Common myeloid progenitor, CD34-positive (primary cell): ENCODE measurements at regions not wholly inside any gene's neighbourhood (a gene's known extent, or its start where the extent isn't known, plus 50 kb on each side); places are given as distances from the start of the nearest gene placed in this dataset.

Experiments
- CTCF ChIA-PET: fragments of 350-600 bp; sonication (Branson Sonifier 250); formaldehyde crosslinking; loops from one replicate; lab custom pipeline; 2021; ENCODE audit warnings: antibody characterized with exemption; lab: Charles Lee
- POLR2A ChIA-PET: fragments of 350-600 bp; sonication (Branson Sonifier 250); formaldehyde crosslinking; loops from one replicate; lab custom pipeline; 2021; ENCODE audit warnings: antibody characterized with exemption; lab: Charles Lee
- DNase-seq, 3 donors: peaks; one replicate each; pipeline versions ENCODE4 v3.0.0 to v3.0.0-alpha.2; 2013
- H3K27ac ChIP-seq, 2 experiments: 1 replicate in 1 of 2; 2 replicates in 1 of 2; pipeline ENCODE4 v1.7.0; 2013; ENCODE audit warnings: inconsistent platforms in 2 of 2, low read length in 2 of 2, mild to moderate bottlenecking in 2 of 2, low read depth in 1 of 2, moderate library complexity in 1 of 2; ENCODE audit not compliant: severe bottlenecking in 2 of 2, insufficient read depth in 1 of 2, poor library complexity in 1 of 2
- H3K27me3 ChIP-seq, 5 experiments: replicated peaks in 2 of 5; 1 replicate in 3 of 5; 2 replicates in 2 of 5; pipeline versions ENCODE4 v1.6.1 to v1.7.0; 2013; ENCODE audit warnings: low read length in 4 of 5, mild to moderate bottlenecking in 2 of 5, moderate library complexity in 2 of 5, inconsistent platforms in 1 of 5; ENCODE audit not compliant: insufficient read depth in 5 of 5, control insufficient read depth in 4 of 5
- H3K36me3 ChIP-seq, 4 experiments: 1 replicate in 2 of 4; 2 replicates in 2 of 4; pipeline versions ENCODE4 v1.6.1 to v1.7.0; 2013; ENCODE audit warnings: low read length in 3 of 4, control low read depth in 1 of 4, mild to moderate bottlenecking in 1 of 4; ENCODE audit not compliant: control insufficient read depth in 4 of 4, insufficient read depth in 4 of 4
- H3K4me1 ChIP-seq, 4 experiments: 1 replicate in 3 of 4; 2 replicates in 1 of 4; pipeline versions ENCODE4 v1.6.1 to v1.7.1; 2013; ENCODE audit warnings: low read length in 3 of 4, mild to moderate bottlenecking in 3 of 4, control low read depth in 1 of 4, inconsistent platforms in 1 of 4, moderate library complexity in 1 of 4; ENCODE audit not compliant: control insufficient read depth in 4 of 4, insufficient read depth in 4 of 4; ENCODE audit errors: control extremely low read depth in 1 of 4
- H3K4me3 ChIP-seq, 7 experiments: 1 replicate in 4 of 7; 2 replicates in 3 of 7; pipeline versions ENCODE4 v1.5.1 to v1.7.0; 2013; ENCODE audit warnings: mild to moderate bottlenecking in 7 of 7, low read length in 6 of 7, moderate library complexity in 6 of 7, inconsistent platforms in 2 of 7, low read depth in 2 of 7, control low read depth in 1 of 7; ENCODE audit not compliant: insufficient read depth in 4 of 7, control insufficient read depth in 1 of 7; ENCODE audit errors: extremely low read depth in 1 of 7
- H3K9me3 ChIP-seq, 5 experiments: 1 replicate in 4 of 5; 2 replicates in 1 of 5; pipeline versions ENCODE4 v1.6.1 to v1.7.1; 2013; ENCODE audit warnings: low read length in 4 of 5, mild to moderate bottlenecking in 2 of 5, inconsistent platforms in 1 of 5, low read depth in 1 of 5, moderate library complexity in 1 of 5; ENCODE audit not compliant: control insufficient read depth in 4 of 5, insufficient read depth in 2 of 5; ENCODE audit errors: control extremely low read depth in 1 of 5
- whole genome bisulfite sequencing: methylation state at CpG from one replicate; pipeline ENCODE4 v1.1.5; 2013; ENCODE audit not compliant: insufficient coverage; 5-methylcytosine and 5-hydroxymethylcytosine counted together

GRCh38 chr22:22776121-22776520 lies 111.5 kb upstream of the IGLL5 start:
- POLR2A ChIA-PET, result no interaction called here
- DNase-seq, result no peak
- H3K27ac ChIP-seq, result no peak overlapping the region
- H3K4me3 ChIP-seq, result no peak overlapping the region
- CTCF ChIA-PET, result interaction anchor here (1.0 to 1.9 kb wide), 3 partner anchors 11 to 179 kb away, joined by 4 to 7 read pairs (median 4); no protein-coding TSS in a partner anchor
- no peaks in the 10 kb centered on the region for H3K9me3 ChIP-seq
- no peaks in the 10 kb centered on the region for H3K36me3 ChIP-seq
- H3K27me3 ChIP-seq, result no peaks in the 10 kb centered on the region
- no CpG with 5 or more reads among the region's 3 CpGs for WGBS
- H3K4me1 ChIP-seq, result no peaks in the 10 kb centered on the region

- no peaks in the 10 kb centered on the region for H3K27me3 ChIP-seq
- no peaks in the 10 kb centered on the region for H3K9me3 ChIP-seq
- no peaks in the 10 kb centered on the region for H3K4me1 ChIP-seq
- H3K4me3 ChIP-seq, result no peak overlapping the region
- WGBS, result 92% methylated on average over 2 of the region's 4 CpGs
- ChIA-PET CTCF (interaction anchor here (1.5 to 1.6 kb wide), 2 partner anchors 9 to 10 kb away, joined by 3 to 6 read pairs; no protein-coding TSS in a partner anchor), POLR2A (no interaction called here)
- H3K27ac ChIP-seq, result no peak overlapping the region
- no peak for DNase-seq
- H3K36me3 ChIP-seq, result no peaks in the 10 kb centered on the region
These were observed 108.4 kb upstream of the IGLL5 start for GRCh38 chr22:22779213-22779612.

- no peak for DNase-seq
- no peaks in the 10 kb centered on the region for H3K9me3 ChIP-seq
- ChIA-PET POLR2A (no interaction called here), CTCF (interaction anchor here (1.0 to 8.1 kb wide), 3 partner anchors 30 to 175 kb away, joined by 3 to 49 read pairs (median 3); no protein-coding TSS in a partner anchor)
- H3K4me3 ChIP-seq, result no peak overlapping the region
- H3K27ac ChIP-seq, result no peak overlapping the region
- H3K27me3 ChIP-seq, result no peaks in the 10 kb centered on the region
- H3K4me1 ChIP-seq, result no peaks in the 10 kb centered on the region
- no peaks in the 10 kb centered on the region for H3K36me3 ChIP-seq
- WGBS, result 94% methylated on average over 2 of the region's 3 CpGs
These were observed 104.0 kb upstream of the IGLL5 start for GRCh38 chr22:22783575-22783974.

- Histone ChIP-seq H3K27ac (no peak overlapping the region), H3K4me3 (no peak overlapping the region), H3K36me3 (no peaks in the 10 kb centered on the region), H3K4me1 (no peaks in the 10 kb centered on the region), H3K27me3 (no peaks in the 10 kb centered on the region), H3K9me3 (no peaks in the 10 kb centered on the region)
- POLR2A ChIA-PET, result no interaction called here
- 97% methylated on average over 3 of the region's 3 CpGs for WGBS
- DNase-seq, result no peak
- CTCF ChIA-PET, result interaction anchor here (0.7 to 8.1 kb wide), 4 partner anchors 31 to 174 kb away, joined by 3 to 49 read pairs (median 3); no protein-coding TSS in a partner anchor
These were observed 103.2 kb upstream of the IGLL5 start for GRCh38 chr22:22784249-22785039.

GRCh38 chr22:22785316-22786065 lies 102.1 kb upstream of the IGLL5 start:
- 97% methylated on average over 7 of the region's 13 CpGs for WGBS
- CTCF ChIA-PET, result interaction anchor here (1.9 to 8.1 kb wide), 4 partner anchors 9 to 158 kb away, joined by 5 to 49 read pairs (median 12); no protein-coding TSS in a partner anchor
- H3K27ac ChIP-seq, result no peak overlapping the region

GRCh38 chr22:22786301-22787115 lies 101.1 kb upstream of the IGLL5 start:
- peaks cover 0 to 1% (median 0%) of the 10 kb centered on the region in 4 experiments for H3K4me1 ChIP-seq
- no peaks in the 10 kb centered on the region for H3K36me3 ChIP-seq
- 98% methylated on average over 13 of the region's 18 CpGs for WGBS
- ChIA-PET POLR2A (no interaction called here), CTCF (interaction anchor here (0.9 to 8.1 kb wide), 13 partner anchors 8 to 168 kb away, joined by 3 to 49 read pairs (median 5); no protein-coding TSS in a partner anchor)
- no peak for DNase-seq
- no peak overlapping the region for H3K4me3 ChIP-seq
- H3K27ac ChIP-seq, result no peak overlapping the region
- no peaks in the 10 kb centered on the region for H3K9me3 ChIP-seq
- H3K27me3 ChIP-seq, result no peaks in the 10 kb centered on the region

More at GRCh38 chr22:22785316-22786065, 102.1 kb upstream of the IGLL5 start:
- Histone ChIP-seq H3K4me3 (no peak overlapping the region), H3K9me3 (no peaks in the 10 kb centered on the region), H3K36me3 (no peaks in the 10 kb centered on the region), H3K4me1 (no peaks in the 10 kb centered on the region), H3K27me3 (no peaks in the 10 kb centered on the region)
- POLR2A ChIA-PET, result no interaction called here
- no peak for DNase-seq
